Ishikawa (cell line): ENCODE measurements at regions not wholly inside any gene's neighbourhood (a gene's known extent, or its start where the extent isn't known, plus 50 kb on each side); places are given as distances from the start of the nearest gene placed in this dataset.

ENCODE experiments used
- CEBPB ChIP-seq: IDR thresholded peaks from 2 replicates; pipeline ENCODE4 v1.6.1; 2012
- CREB1 ChIP-seq: IDR thresholded peaks from 2 replicates; pipeline ENCODE4 v1.6.1; 2012; ENCODE audit warnings: low read depth
- EGR1 ChIP-seq: IDR thresholded peaks from 2 replicates; pipeline ENCODE4 v1.6.1; 2012
- EP300 ChIP-seq: IDR thresholded peaks from 2 replicates; pipeline ENCODE4 v1.6.1; 2012; ENCODE audit warnings: borderline replicate concordance
- FOXM1 ChIP-seq: IDR thresholded peaks from 2 replicates; pipeline ENCODE4 v1.6.1; 2012; ENCODE audit warnings: low read depth, borderline replicate concordance
- MAX ChIP-seq: IDR thresholded peaks from 2 replicates; pipeline ENCODE4 v1.6.1; 2012
- NFIC ChIP-seq: IDR thresholded peaks from 2 replicates; pipeline ENCODE4 v1.6.1; 2012
- RAD21 ChIP-seq: IDR thresholded peaks from 2 replicates; pipeline ENCODE4 v1.6.1; 2012; ENCODE audit warnings: low read depth
- REST ChIP-seq: IDR thresholded peaks from 2 replicates; pipeline ENCODE4 v1.6.1; 2012; ENCODE audit warnings: low read depth, mild to moderate bottlenecking
- TAF1 ChIP-seq: IDR thresholded peaks from 2 replicates; pipeline ENCODE4 v1.6.1; 2012; ENCODE audit warnings: low read depth, mild to moderate bottlenecking
- TCF12 ChIP-seq: IDR thresholded peaks from 2 replicates; pipeline ENCODE4 v1.6.1; 2012; ENCODE audit warnings: low read depth
- TEAD4 ChIP-seq: IDR thresholded peaks from 2 replicates; pipeline ENCODE4 v1.6.1; 2012
- USF1 ChIP-seq: IDR thresholded peaks from 2 replicates; pipeline ENCODE4 v1.6.1; 2012
- YY1 ChIP-seq: IDR thresholded peaks from 2 replicates; pipeline ENCODE4 v1.6.1; 2012; ENCODE audit warnings: low read depth
- ZBTB7A ChIP-seq: IDR thresholded peaks from 2 replicates; pipeline ENCODE4 v1.6.1; 2012; ENCODE audit warnings: low read depth

- TF ChIP-seq CREB1: no peak
- TF ChIP-seq RAD21: no peak
- TF ChIP-seq TCF12: no peak
- TF ChIP-seq EP300: no peak
- no peak for TF ChIP-seq ZBTB7A
- TF ChIP-seq CEBPB: no peak
- TF ChIP-seq REST: no peak
- TF ChIP-seq TEAD4: no peak
- no peak for TF ChIP-seq TAF1
- no peak for TF ChIP-seq MAX
- no peak for TF ChIP-seq FOXM1
- no peak for TF ChIP-seq EGR1
- no peak for TF ChIP-seq NFIC
- no peak for TF ChIP-seq YY1
- no peak for TF ChIP-seq USF1
Measured at GRCh38 chr10:128476845-128477244, 350.6 kb upstream of the MKI67 start.

- TF ChIP-seq CEBPB: no peak
- no peak for TF ChIP-seq EP300
- TF ChIP-seq YY1: no peak
- no peak for TF ChIP-seq MAX
- TF ChIP-seq TAF1: no peak
- no peak for TF ChIP-seq RAD21
Measured at GRCh38 chr10:128480601-128481000, 354.4 kb upstream of the MKI67 start.

GRCh38 chr10:128481152-128481840 lies 355.1 kb upstream of the MKI67 start:
- TF ChIP-seq USF1 (no peak), YY1 (no peak), RAD21 (no peak), TEAD4 (no peak), TCF12 (no peak), EGR1 (no peak), CREB1 (no peak), MAX (no peak), TAF1 (no peak), EP300 (no peak), REST (no peak), CEBPB (no peak)

GRCh38 chr10:128482052-128482451 lies 355.8 kb upstream of the MKI67 start:
- TF ChIP-seq TAF1 (no peak), MAX (no peak), YY1 (no peak), ZBTB7A (no peak), NFIC (no peak), EGR1 (no peak), REST (no peak), CREB1 (no peak), USF1 (no peak), TCF12 (no peak)
